GM12878 (cell line): ENCODE measurements at regions not wholly inside any gene's neighbourhood (a gene's known extent, or its start where the extent isn't known, plus 50 kb on each side); places are given as distances from the start of the nearest gene placed in this dataset.

ENCODE experiments used
- ATAC-seq: fragments of 200-7000 bp; cut with Tn5 transposase; 3 replicates; pipeline ENCODE4 v1.9.1; 2020; ENCODE audit warnings: mild to moderate bottlenecking, moderate library complexity
- BruUV-seq: library from RNA; stranded (reverse); fragments of 400-500 nt; replicated peaks from 2 replicates; lab custom pipeline; 2021; lab: Mats Ljungman, UMichigan
- CTCF ChIA-PET: fragments of 300-600 bp; sonication (Branson Sonifier 250); formaldehyde crosslinking; extraction: SDS; loops from one replicate; lab custom pipeline; 2021; ENCODE audit warnings: inconsistent platforms; lab: Yijun Ruan, JAX
- POLR2A ChIA-PET: fragments of 350-600 bp; formaldehyde crosslinking; extraction: SDS; loops from one replicate; lab custom pipeline; 2021; ENCODE audit warnings: inconsistent platforms; lab: Charles Lee
- RAD21 ChIA-PET: fragments of 300-600 bp; sonication (Branson Sonifier 250); formaldehyde crosslinking; loops from one replicate; lab custom pipeline; 2023; ENCODE audit warnings: antibody characterized with exemption; ENCODE audit not compliant: unreplicated experiment; lab: Charles Lee
- SMC1A ChIA-PET: fragments of 300-600 bp; sonication (Branson Sonifier 250); formaldehyde crosslinking; loops from one replicate; lab custom pipeline; 2023; ENCODE audit not compliant: unreplicated experiment, uncharacterized antibody; lab: Charles Lee
- DNase-seq: peaks from one replicate; pipeline ENCODE4 v3.0.0-alpha.2; 2011; ENCODE audit warnings: low read depth, low spot score
- FAIRE-seq: peaks from 3 replicates; lab custom pipeline; 2011; peaks lifted over from hg19 to GRCh38; lab: Jason Lieb, UNC
- H2AFZ ChIP-seq: 2 replicates; pipeline ENCODE4 v1.6.0; 2011; ENCODE audit warnings: low read depth, low read length, control low read depth; ENCODE audit not compliant: control insufficient read depth
- H3K27ac ChIP-seq: 2 replicates; pipeline ENCODE4 v1.5.1; 2011; ENCODE audit warnings: control low read depth; ENCODE audit not compliant: control insufficient read depth, insufficient read depth
- H3K27me3 ChIP-seq, 2 experiments: replicated peaks in 1 of 2; 2 replicates each; pipeline versions ENCODE4 v1.6.0 to v1.6.1; 2011; ENCODE audit warnings: low read length in 1 of 2; ENCODE audit not compliant: control insufficient read depth in 2 of 2, insufficient read depth in 2 of 2
- H3K36me3 ChIP-seq, 2 experiments: 2 replicates each; pipeline ENCODE4 v1.5.1; 2011; ENCODE audit warnings: low read length in 1 of 2; ENCODE audit not compliant: control insufficient read depth in 2 of 2, insufficient read depth in 2 of 2
- H3K4me1 ChIP-seq: 2 replicates; pipeline ENCODE4 v1.6.1; 2011; ENCODE audit warnings: mild to moderate bottlenecking, low read length, moderate library complexity, mixed read lengths; ENCODE audit not compliant: control insufficient read depth, insufficient read depth
- H3K4me2 ChIP-seq: 2 replicates; pipeline ENCODE4 v1.6.0; 2011; ENCODE audit warnings: control low read depth; ENCODE audit not compliant: control insufficient read depth, insufficient read depth
- H3K4me3 ChIP-seq: fragments of 200-600 bp; sonication (generic); 2 replicates; pipeline ENCODE4 v1.5.1; 2016
- H3K79me2 ChIP-seq: 2 replicates; pipeline ENCODE4 v1.6.0; 2011; ENCODE audit warnings: low read length; ENCODE audit not compliant: control insufficient read depth, insufficient read depth
- H3K9ac ChIP-seq: 2 replicates; pipeline ENCODE4 v1.8.0; 2011; ENCODE audit warnings: low read length, control low read depth, mixed read lengths; ENCODE audit not compliant: control insufficient read depth, insufficient read depth
- H3K9me3 ChIP-seq: replicated peaks from 3 replicates; pipeline ENCODE4 v1.5.1; 2011; ENCODE audit warnings: mild to moderate bottlenecking, low read length; ENCODE audit not compliant: control insufficient read depth, insufficient read depth
- H4K20me1 ChIP-seq: 2 replicates; pipeline ENCODE4 v1.6.0; 2011; ENCODE audit not compliant: control insufficient read depth, insufficient read depth
- ASH2L ChIP-seq: fragments of 300-600, 200-600 bp; sonication (generic); IDR thresholded peaks from 2 replicates; pipeline ENCODE4 v1.6.1; 2017; ENCODE audit warnings: low read depth, mild to moderate bottlenecking, borderline replicate concordance
- CBX5 ChIP-seq: sonication (generic); IDR thresholded peaks from 2 replicates; pipeline ENCODE4 v1.6.1; 2016; ENCODE audit warnings: low read depth, moderate library complexity, mild to moderate bottlenecking, inconsistent platforms
- CREB1 ChIP-seq: IDR thresholded peaks from 2 replicates; pipeline ENCODE4 v1.6.1; 2012; ENCODE audit warnings: low read depth, mild to moderate bottlenecking, inconsistent platforms
- CTCF ChIP-seq, 3 experiments: IDR thresholded peaks in 2 of 3; conservative IDR thresholded peaks in 1 of 3; 2 replicates each; pipeline ENCODE4 v1.5.1; 2011; ENCODE audit warnings: low read depth in 3 of 3, low read length in 3 of 3, mild to moderate bottlenecking in 3 of 3, control low read depth in 2 of 3, moderate library complexity in 2 of 3, inconsistent platforms in 1 of 3, mixed read lengths in 1 of 3; ENCODE audit not compliant: control insufficient read depth in 2 of 3, insufficient read depth in 1 of 3; ENCODE audit errors: extremely low read depth in 1 of 3
- ETV6 ChIP-seq, 2 experiments: fragments of 450-650 bp in 1 of 2; IDR thresholded peaks in 1 of 2; conservative IDR thresholded peaks in 1 of 2; 2 replicates each; pipeline ENCODE4 v1.6.1; 2014; ENCODE audit warnings: antibody characterized with exemption in 1 of 2, borderline replicate concordance in 1 of 2, low read depth in 1 of 2, mild to moderate bottlenecking in 1 of 2, moderate library complexity in 1 of 2
- HDGF ChIP-seq: fragments of 450-650 bp; IDR thresholded peaks from 2 replicates; pipeline ENCODE4 v1.6.1; 2016; ENCODE audit warnings: antibody characterized with exemption
- JUND ChIP-seq: IDR thresholded peaks from 2 replicates; pipeline ENCODE4 v1.6.1; 2012; ENCODE audit warnings: low read depth, mild to moderate bottlenecking, low read length, improper control_type of control experiment, moderate library complexity
- MTA3 ChIP-seq: IDR thresholded peaks from 2 replicates; pipeline ENCODE4 v1.6.1; 2012; ENCODE audit warnings: low read length, inconsistent platforms, borderline replicate concordance
- MYC ChIP-seq: IDR thresholded peaks from 2 replicates; pipeline ENCODE4 v1.6.1; 2011; ENCODE audit warnings: mild to moderate bottlenecking, low read length, moderate library complexity, inconsistent platforms; ENCODE audit not compliant: insufficient read depth, insufficient replicate concordance, insufficient read length, severe bottlenecking
- NFYB ChIP-seq: IDR thresholded peaks from 2 replicates; pipeline ENCODE4 v1.6.1; 2011; ENCODE audit warnings: low read depth, mild to moderate bottlenecking, low read length, improper control_type of control experiment, moderate library complexity; ENCODE audit not compliant: insufficient read depth
- SMAD1 ChIP-seq: fragments of 450-650 bp; IDR thresholded peaks from 2 replicates; pipeline ENCODE4 v1.6.1; 2018; ENCODE audit warnings: mild to moderate bottlenecking, low read depth; ENCODE audit not compliant: partially characterized antibody
- TARDBP ChIP-seq: IDR thresholded peaks from 2 replicates; pipeline ENCODE4 v1.6.1; 2016; ENCODE audit warnings: borderline replicate concordance
- YY1 ChIP-seq: IDR thresholded peaks from 2 replicates; pipeline ENCODE4 v1.6.1; 2011; ENCODE audit warnings: low read depth, mild to moderate bottlenecking, low read length
- ZZZ3 ChIP-seq: IDR thresholded peaks from 2 replicates; pipeline ENCODE4 v1.6.1; 2011; ENCODE audit warnings: low read depth; ENCODE audit not compliant: control insufficient read depth, insufficient read length
- WGBS: methylation state at CpG from one replicate; pipeline ENCODE4 v1.1.6; 2016; ENCODE audit warnings: low lambda C conversion rate; ENCODE audit not compliant: insufficient replicate concordance, insufficient coverage; ENCODE audit errors: missing lambda C conversion rate; 5-methylcytosine and 5-hydroxymethylcytosine counted together
- in situ Hi-C: fragments of 300-500 bp; cut with MboI; formaldehyde crosslinking; loops from 9 replicates; pipeline ENCODE4 v1.14.3; 2018; ENCODE audit warnings: mixed read lengths
- intact Hi-C: fragments of 100-400 bp; cut with micrococcal nuclease; formaldehyde crosslinking; loops from one replicate; pipeline ENCODE4 v1.14.2; 2022; ENCODE audit not compliant: unreplicated experiment

DNA sequence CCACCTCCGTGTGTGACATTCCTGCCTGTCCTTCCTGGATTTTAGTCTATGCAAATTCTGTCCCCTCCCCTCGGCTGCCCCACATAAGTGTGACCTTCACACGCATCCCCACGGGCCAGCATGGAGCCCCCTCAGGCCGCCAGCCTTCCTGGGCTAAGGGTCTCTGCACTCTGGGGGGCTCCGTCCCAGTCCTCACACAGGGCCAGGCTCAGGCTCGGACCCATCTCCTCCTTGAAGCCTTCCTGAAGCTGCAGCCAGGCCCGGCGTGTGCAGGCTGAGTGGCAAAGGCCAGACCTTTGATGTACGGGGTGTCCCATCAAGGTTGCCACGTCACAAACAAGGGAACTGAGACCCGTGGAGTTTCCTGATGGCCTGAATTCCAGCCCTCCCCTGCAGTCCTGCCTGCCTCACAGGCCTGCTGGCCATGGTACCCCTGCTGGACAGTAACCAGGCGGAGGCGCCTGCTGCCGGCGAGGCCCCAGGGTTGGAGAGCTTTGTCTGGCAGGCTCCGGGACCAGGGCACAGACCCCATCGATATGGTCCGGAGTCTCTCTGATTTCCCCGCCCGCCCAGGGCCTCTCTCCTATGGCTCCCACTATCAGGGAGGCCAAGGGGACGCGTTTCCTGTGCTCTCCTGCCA, 791.7 kb downstream of the BRD1 start:
- ChIA-PET CTCF (no interaction called here), POLR2A (no interaction called here), RAD21 (no interaction called here), SMC1A (no interaction called here)
- H3K27ac ChIP-seq = no peak overlapping the region
- intact Hi-C loops = no loop called here
- no peak overlapping the region for H2AFZ ChIP-seq
- no peak overlapping the region for H3K9ac ChIP-seq
- no TSS peak for BruUV-seq
- H3K4me2 ChIP-seq = no peak overlapping the region
- H3K9me3 ChIP-seq = no peaks in the 10 kb centered on the region; the same call in 2 of the 3 replicates
- FAIRE-seq (no peak), ATAC-seq (no peak), DNase-seq (no peak)
- H3K79me2 ChIP-seq = no peaks in the 10 kb centered on the region
- in situ Hi-C loops = no loop called here
- H3K4me1 ChIP-seq = no peaks in the 10 kb centered on the region
- no peak for TF ChIP-seq YY1
- no peak for TF ChIP-seq TARDBP
- no peak for TF ChIP-seq JUND
- no peak for TF ChIP-seq HDGF
- no peak for TF ChIP-seq CBX5
- TF ChIP-seq NFYB = no peak
- no peak for TF ChIP-seq SMAD1
- no peak for TF ChIP-seq ZZZ3
- TF ChIP-seq ETV6 (conservative IDR thresholded peaks at IDR 0.05 in 1 of 2, IDR thresholded peaks at IDR 0.05 in 1 of 2; ENCODE audit: borderline replicate concordance in 1 of 2, low read depth in 1 of 2) = no peak
- TF ChIP-seq CTCF (IDR thresholded peaks at IDR 0.05 in 2 of 3, conservative IDR thresholded peaks at IDR 0.05 in 1 of 3; ENCODE audit: control insufficient read depth in 2 of 3, extremely low read depth in 1 of 3, insufficient read depth in 1 of 3, low read depth in 3 of 3, low read length in 3 of 3) = no peak
- no peak for TF ChIP-seq MYC
- TF ChIP-seq CREB1 = no peak
- TF ChIP-seq ASH2L = no peak
- TF ChIP-seq MTA3 = no peak
- no peak overlapping the region for H3K4me3 ChIP-seq
- 42% methylated on average over 19 of the region's 23 CpGs for WGBS
- no peaks in the 10 kb centered on the region for H3K36me3 ChIP-seq
- H3K27me3 ChIP-seq = no peaks in the 10 kb centered on the region
- no peaks in the 10 kb centered on the region for H4K20me1 ChIP-seq
